Naive thymus-derived CD8-positive, alpha-beta T cell (primary cell): ENCODE measurements at regions not wholly inside any gene's neighbourhood (a gene's known extent, or its start where the extent isn't known, plus 50 kb on each side); places are given as distances from the start of the nearest gene placed in this dataset.
"Not testable (repeated sequence)": the region's sequence is repeated elsewhere in the genome, so short reads cannot be mapped to it uniquely, and the experiment has no call there.

Experiments used
- ATAC-seq, 2 donors: fragments of 150-1000 bp; cut with Tn5 transposase in 1 of 2; sonication (Bioruptor Pico), chemical (Tn5 transposase) in 1 of 2; 1 replicate in 1 of 2; 2 replicates in 1 of 2; pipeline ENCODE4 v1.10.0; 2021; ENCODE audit warnings: mild to moderate bottlenecking in 2 of 2, moderate library complexity in 2 of 2
- POLR2A ChIA-PET: fragments of 350-600 bp; sonication (Branson Sonifier 250); formaldehyde crosslinking; loops from one replicate; lab custom pipeline; 2021; ENCODE audit warnings: antibody characterized with exemption; lab: Charles Lee
- DNase-seq, 10 donors: peaks; one replicate each; pipeline versions ENCODE4 v3.0.0 to v3.0.0-alpha.2; 2020 to 2022
- H3K27ac Mint-ChIP-seq, 10 donors: one replicate each; pipeline ENCODE4 v1.8.0; 2020 to 2022; ENCODE audit warnings: mild to moderate bottlenecking in 10 of 10, mixed read lengths in 10 of 10, moderate library complexity in 4 of 10, inconsistent platforms in 1 of 10
- H3K27me3 Mint-ChIP-seq, 5 donors: one replicate each; pipeline ENCODE4 v1.8.0; 2021 to 2022; ENCODE audit warnings: mixed read lengths in 5 of 5
- H3K36me3 Mint-ChIP-seq, 3 donors: one replicate each; pipeline ENCODE4 v1.8.0; 2020 to 2022; ENCODE audit warnings: mixed read lengths in 3 of 3, mild to moderate bottlenecking in 2 of 3, inconsistent platforms in 1 of 3
- H3K4me1 Mint-ChIP-seq, 4 donors: one replicate each; pipeline ENCODE4 v1.8.0; 2021 to 2022; ENCODE audit warnings: mixed read lengths in 4 of 4
- H3K4me3 Mint-ChIP-seq, 10 donors: one replicate each; pipeline ENCODE4 v1.8.0; 2020 to 2022; ENCODE audit warnings: mild to moderate bottlenecking in 10 of 10, mixed read lengths in 10 of 10, moderate library complexity in 6 of 10, inconsistent platforms in 1 of 10
- H3K9me3 Mint-ChIP-seq, 9 donors: one replicate each; pipeline ENCODE4 v1.8.0; 2020 to 2022; ENCODE audit warnings: mixed read lengths in 9 of 9, mild to moderate bottlenecking in 3 of 9, inconsistent platforms in 1 of 9, moderate library complexity in 1 of 9

- Mint-ChIP-seq H3K27me3 (peaks cover 0 to 5% (median 0%) of the 10 kb centered on the region in 5 donors), H3K36me3 (no peaks in the 10 kb centered on the region), H3K4me3 (no peak overlapping the region), H3K27ac (no peak overlapping the region), H3K9me3 (peaks cover 0 to 10% (median 0%) of the 10 kb centered on the region in 9 donors), H3K4me1 (no peaks in the 10 kb centered on the region)
- POLR2A ChIA-PET = no interaction called here
- no peak for ATAC-seq
- no peak for DNase-seq
Observed at GRCh38 chr4:72857787-72858186, 211.7 kb downstream of the COX18 start.

- H3K27me3 Mint-ChIP-seq = peaks cover 0 to 5% (median 0%) of the 10 kb centered on the region in 5 donors
- H3K36me3 Mint-ChIP-seq = no peaks in the 10 kb centered on the region
- H3K9me3 Mint-ChIP-seq = peaks cover 0 to 10% (median 0%) of the 10 kb centered on the region in 9 donors
- H3K4me3 Mint-ChIP-seq = no peak overlapping the region
- H3K4me1 Mint-ChIP-seq = no peaks in the 10 kb centered on the region
- H3K27ac Mint-ChIP-seq = no peak overlapping the region
- no peak for ATAC-seq
- no peak for DNase-seq
- POLR2A ChIA-PET = no interaction called here
Observed at GRCh38 chr4:72857216-72857615, 212.3 kb downstream of the COX18 start.

- Mint-ChIP-seq H3K27me3 (peaks cover 2 to 35% (median 19%) of the 10 kb centered on the region in 5 donors), H3K27ac (no peak overlapping the region), H3K4me1 (no peaks in the 10 kb centered on the region), H3K9me3 (peaks cover 0 to 39% (median 9%) of the 10 kb centered on the region in 9 donors), H3K4me3 (no peak overlapping the region), H3K36me3 (peaks cover 0 to 5% (median 0%) of the 10 kb centered on the region in 3 donors)
- POLR2A ChIA-PET = no interaction called here
- ATAC-seq (no peak), DNase-seq (no peak)
Observed at GRCh38 chr4:72846280-72847111, 223.0 kb downstream of the COX18 start.

- Mint-ChIP-seq H3K4me3 (no peak overlapping the region), H3K9me3 (peaks cover 0 to 22% (median 6%) of the 10 kb centered on the region in 9 donors), H3K27me3 (peaks cover 2 to 26% (median 18%) of the 10 kb centered on the region in 5 donors), H3K27ac (no peak overlapping the region), H3K4me1 (no peaks in the 10 kb centered on the region), H3K36me3 (peaks cover 0 to 8% (median 0%) of the 10 kb centered on the region in 3 donors)
- POLR2A ChIA-PET = no interaction called here
- no peak for DNase-seq
- no peak for ATAC-seq
Observed at GRCh38 chr4:72843466-72843865, 226.1 kb downstream of the COX18 start.

DNA sequence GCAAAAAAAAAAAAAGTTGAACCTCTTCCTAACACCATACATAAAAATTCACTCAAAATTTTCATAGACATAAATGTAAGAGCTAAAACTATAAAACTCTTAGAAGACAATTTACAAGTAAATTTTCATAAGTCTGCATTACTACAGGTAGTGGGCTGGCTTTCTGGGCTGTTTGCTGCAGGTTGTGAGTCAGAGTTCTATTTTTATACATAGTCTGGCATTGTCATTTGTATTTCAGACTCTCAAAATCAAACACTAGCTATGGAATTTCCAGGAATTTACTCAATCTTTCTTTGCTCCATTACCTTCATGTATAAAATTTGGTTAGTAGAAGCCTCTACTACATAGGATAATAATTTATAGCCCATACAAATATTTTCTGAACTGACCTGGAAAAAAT is 227.2 kb downstream of the COX18 start:
- no peak overlapping the region for H3K27ac Mint-ChIP-seq
- no peak overlapping the region for H3K4me3 Mint-ChIP-seq
- no peak for DNase-seq
- POLR2A ChIA-PET = no interaction called here
- H3K36me3 Mint-ChIP-seq = peaks cover 0 to 12% (median 0%) of the 10 kb centered on the region in 3 donors
- H3K9me3 Mint-ChIP-seq = peaks cover 0 to 26% (median 8%) of the 10 kb centered on the region in 9 donors
- no peaks in the 10 kb centered on the region for H3K4me1 Mint-ChIP-seq
- no peak for ATAC-seq
- peaks cover 2 to 16% (median 15%) of the 10 kb centered on the region in 5 donors for H3K27me3 Mint-ChIP-seq

DNA sequence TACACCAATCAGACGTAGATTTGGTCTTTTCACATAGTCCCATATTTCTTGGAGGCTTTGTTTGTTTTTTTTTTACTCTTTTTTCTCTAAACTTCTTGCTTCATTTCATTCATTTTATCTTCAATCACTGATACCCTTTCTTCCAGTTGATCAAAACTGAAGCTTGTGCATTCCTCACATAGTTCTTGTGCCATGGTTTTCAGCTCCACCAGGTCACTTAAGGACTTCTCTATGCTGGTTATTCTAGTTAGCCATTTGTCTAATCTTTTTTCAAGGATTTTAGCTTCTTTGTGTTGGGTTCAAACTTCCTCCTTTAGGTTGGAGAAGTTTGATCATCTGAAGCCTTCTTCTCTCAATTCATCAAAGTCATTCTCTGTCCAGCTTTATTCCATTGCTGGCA is 229.3 kb downstream of the COX18 start:
- H3K27ac Mint-ChIP-seq, H3K4me3 Mint-ChIP-seq, ATAC-seq, H3K4me1 Mint-ChIP-seq, POLR2A ChIA-PET, DNase-seq, H3K27me3 Mint-ChIP-seq: not testable (repeated sequence)
- H3K36me3 Mint-ChIP-seq = peaks cover 0 to 15% (median 0%) of the 10 kb centered on the region in 3 donors
- H3K9me3 Mint-ChIP-seq = peaks cover 0 to 36% (median 15%) of the 10 kb centered on the region in 9 donors

GRCh38 chr4:72828864-72829263 is 240.7 kb downstream of the COX18 start:
- no peak overlapping the region for H3K27ac Mint-ChIP-seq
- DNase-seq (no peak), ATAC-seq (no peak)
- peaks cover 0 to 25% (median 1%) of the 10 kb centered on the region in 5 donors for H3K27me3 Mint-ChIP-seq
- no peaks in the 10 kb centered on the region for H3K36me3 Mint-ChIP-seq
- POLR2A ChIA-PET = no interaction called here
- peaks cover 0 to 27% (median 11%) of the 10 kb centered on the region in 9 donors for H3K9me3 Mint-ChIP-seq
- H3K4me1 Mint-ChIP-seq = no peaks in the 10 kb centered on the region
- no peak overlapping the region for H3K4me3 Mint-ChIP-seq

DNA sequence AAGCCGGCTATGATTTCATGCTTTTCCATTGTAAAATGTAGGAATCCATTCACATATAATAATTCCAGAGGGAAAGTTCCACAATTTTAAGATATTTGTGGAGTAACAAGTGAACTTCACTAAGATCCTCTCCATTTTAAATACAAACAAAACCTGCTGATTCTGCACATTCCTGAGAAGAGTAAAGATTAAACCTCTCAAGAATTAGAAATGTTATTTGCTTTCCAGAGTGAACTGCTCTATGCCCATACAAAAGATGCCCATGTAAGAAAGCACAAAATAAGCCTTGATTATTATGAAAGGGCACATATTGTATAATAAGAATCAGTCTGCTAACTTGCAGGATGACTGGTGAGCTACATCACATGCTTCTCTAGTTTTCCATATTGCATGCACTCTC is 241.5 kb downstream of the COX18 start:
- H3K4me1 Mint-ChIP-seq = no peaks in the 10 kb centered on the region
- peaks cover 0 to 21% (median 7%) of the 10 kb centered on the region in 9 donors for H3K9me3 Mint-ChIP-seq
- POLR2A ChIA-PET = no interaction called here
- ATAC-seq = no peak
- DNase-seq = no peak
- H3K27ac Mint-ChIP-seq = no peak overlapping the region
- no peaks in the 10 kb centered on the region for H3K36me3 Mint-ChIP-seq
- no peak overlapping the region for H3K4me3 Mint-ChIP-seq
- peaks cover 0 to 25% (median 1%) of the 10 kb centered on the region in 5 donors for H3K27me3 Mint-ChIP-seq

GRCh38 chr4:72820107-72820506 is 249.4 kb downstream of the COX18 start:
- POLR2A ChIA-PET = no interaction called here
- ATAC-seq = no peak

GRCh38 chr4:72817012-72817411 is 248.0 kb upstream of the ADAMTS3 start:
- ATAC-seq (no peak), DNase-seq (no peak)
- Mint-ChIP-seq H3K27ac (no peak overlapping the region), H3K36me3 (no peaks in the 10 kb centered on the region), H3K4me3 (no peak overlapping the region), H3K4me1 (no peaks in the 10 kb centered on the region), H3K9me3 (no peaks in the 10 kb centered on the region), H3K27me3 (peaks cover 0 to 2% (median 0%) of the 10 kb centered on the region in 5 donors)
- POLR2A ChIA-PET = no interaction called here

More at GRCh38 chr4:72820107-72820506, 249.4 kb downstream of the COX18 start:
- H3K36me3 Mint-ChIP-seq = no peaks in the 10 kb centered on the region
- peaks cover 0 to 12% (median 3%) of the 10 kb centered on the region in 5 donors for H3K27me3 Mint-ChIP-seq
- no peak for DNase-seq
- H3K27ac Mint-ChIP-seq = no peak overlapping the region
- H3K4me1 Mint-ChIP-seq = no peaks in the 10 kb centered on the region
- peaks cover 0 to 11% (median 0%) of the 10 kb centered on the region in 9 donors for H3K9me3 Mint-ChIP-seq
- no peak overlapping the region for H3K4me3 Mint-ChIP-seq

DNA sequence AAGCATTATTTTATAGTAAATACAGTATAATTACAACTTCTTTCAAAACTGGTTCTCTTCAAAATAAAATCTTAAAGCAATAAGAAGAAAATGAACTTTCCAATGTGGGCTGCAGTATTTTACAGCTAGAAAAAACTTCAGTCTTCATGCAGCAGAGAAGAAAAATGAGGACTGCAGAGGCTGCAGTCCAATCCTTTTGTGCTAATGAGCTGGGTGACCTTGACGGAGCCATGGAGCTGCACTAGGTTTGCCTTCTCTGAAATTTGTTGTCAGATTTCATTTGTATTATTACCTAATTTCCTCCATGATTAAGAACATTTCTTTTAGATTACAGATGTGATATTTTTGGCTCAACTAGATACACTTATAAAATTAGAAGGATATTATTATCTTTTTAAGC is 245.2 kb upstream of the ADAMTS3 start:
- Mint-ChIP-seq H3K36me3 (no peaks in the 10 kb centered on the region), H3K4me3 (no peak overlapping the region), H3K4me1 (no peaks in the 10 kb centered on the region), H3K9me3 (peaks cover 0 to 3% (median 0%) of the 10 kb centered on the region in 9 donors), H3K27ac (no peak overlapping the region), H3K27me3 (peaks cover 0 to 4% (median 0%) of the 10 kb centered on the region in 5 donors)
- POLR2A ChIA-PET = no interaction called here
- no peak for DNase-seq
- ATAC-seq = no peak

GRCh38 chr4:72809208-72809607 is 240.2 kb upstream of the ADAMTS3 start:
- Mint-ChIP-seq H3K4me1 (no peaks in the 10 kb centered on the region), H3K27ac (no peak overlapping the region), H3K4me3 (no peak overlapping the region)

GRCh38 chr4:72805284-72805683 is 236.3 kb upstream of the ADAMTS3 start:
- H3K4me1 Mint-ChIP-seq = no peaks in the 10 kb centered on the region
- H3K27me3 Mint-ChIP-seq = peaks cover 0 to 20% (median 0%) of the 10 kb centered on the region in 5 donors
- no peak overlapping the region for H3K27ac Mint-ChIP-seq
- POLR2A ChIA-PET = no interaction called here
- H3K4me3 Mint-ChIP-seq = no peak overlapping the region
- no peak for ATAC-seq
- no peaks in the 10 kb centered on the region for H3K36me3 Mint-ChIP-seq
- no peak for DNase-seq
- H3K9me3 Mint-ChIP-seq = peaks cover 0 to 3% (median 0%) of the 10 kb centered on the region in 9 donors

More at GRCh38 chr4:72809208-72809607, 240.2 kb upstream of the ADAMTS3 start:
- peaks cover 0 to 14% (median 0%) of the 10 kb centered on the region in 5 donors for H3K27me3 Mint-ChIP-seq
- ATAC-seq (no peak), DNase-seq (no peak)
- POLR2A ChIA-PET = no interaction called here
- no peaks in the 10 kb centered on the region for H3K36me3 Mint-ChIP-seq
- H3K9me3 Mint-ChIP-seq = peaks cover 0 to 3% (median 0%) of the 10 kb centered on the region in 9 donors
